ENCODE measurements at regions not wholly inside any gene's neighbourhood (a gene's known extent, or its start where the extent isn't known, plus 50 kb on each side); places are given as distances from the start of the nearest gene placed in this dataset.

GRCh38 chr18:24669502-24669901 lies 209.1 kb downstream of the HRH4 start:
- ChIA-PET POLR2A (no interaction called here), CTCF (interaction anchor here (0.8 to 1.4 kb wide), 3 partner anchors 72 to 155 kb away, joined by 3 to 5 read pairs (median 3); no protein-coding TSS in a partner anchor)
- Mint-ChIP-seq H3K27ac (no peak overlapping the region), H3K27me3 (ENCODE audit: low read depth) (no peaks in the 10 kb centered on the region), H3K36me3 (no peaks in the 10 kb centered on the region), H3K4me3 (no peak overlapping the region), H3K9me3 (peaks cover 3% of the 10 kb centered on the region; the same call in 1 of the 2 replicates), H3K4me1 (no peaks in the 10 kb centered on the region)
- DNase-seq (ENCODE audit: low spot score) (no peak), ATAC-seq (peak; percentile 57)
- TF ChIP-seq ZSCAN18 (CRISPR knock-in tag; IDR thresholded peaks at IDR 0.05) (no peak), ZMAT4 (CRISPR knock-in tag; IDR thresholded peaks at IDR 0.05) (no peak), EMX1 (CRISPR knock-in tag; IDR thresholded peaks at IDR 0.05) (no peak), FOXP1 (CRISPR knock-in tag; IDR thresholded peaks at IDR 0.05; ENCODE audit: borderline replicate concordance) (no peak), IRF1 (CRISPR knock-in tag; IDR thresholded peaks at IDR 0.05) (no peak), PRRX2 (CRISPR knock-in tag; IDR thresholded peaks at IDR 0.05) (no peak)

GRCh38 chr18:24672165-24672941 lies 211.9 kb downstream of the HRH4 start:
- TF ChIP-seq CREM (CRISPR knock-in tag; IDR thresholded peaks at IDR 0.05) (no peak), RELA (CRISPR knock-in tag; IDR thresholded peaks at IDR 0.05; ENCODE audit: borderline replicate concordance) (no peak), SMAD3 (CRISPR knock-in tag; IDR thresholded peaks at IDR 0.05; ENCODE audit: borderline replicate concordance) (no peak), ZBTB21 (CRISPR knock-in tag; IDR thresholded peaks at IDR 0.05; ENCODE audit: borderline replicate concordance) (no peak), NFYB (CRISPR knock-in tag; conservative IDR thresholded peaks at IDR 0.05; ENCODE audit: low read depth) (no peak), GABPB1 (CRISPR knock-in tag; IDR thresholded peaks at IDR 0.05) (no peak), AFF4 (CRISPR knock-in tag; IDR thresholded peaks at IDR 0.05; ENCODE audit: borderline replicate concordance) (no peak), ZNF512 (CRISPR knock-in tag; IDR thresholded peaks at IDR 0.05; ENCODE audit: borderline replicate concordance) (no peak), ZMAT4 (CRISPR knock-in tag; IDR thresholded peaks at IDR 0.05) (no peak), NFE2L1 (CRISPR knock-in tag; IDR thresholded peaks at IDR 0.05) (no peak), ZNF232 (CRISPR knock-in tag; IDR thresholded peaks at IDR 0.05) (no peak), OVOL2 (CRISPR knock-in tag; IDR thresholded peaks at IDR 0.05; ENCODE audit: borderline replicate concordance) (no peak), NR2C2 (CRISPR knock-in tag; IDR thresholded peaks at IDR 0.05) (no peak), PREB (CRISPR knock-in tag; IDR thresholded peaks at IDR 0.05; ENCODE audit: borderline replicate concordance) (no peak), SMAD4 (CRISPR knock-in tag; IDR thresholded peaks at IDR 0.05) (no peak)
- H3K27me3 Mint-ChIP-seq (ENCODE audit: low read depth): no peaks in the 10 kb centered on the region
- no peak overlapping the region for H3K27ac Mint-ChIP-seq
- H3K4me3 Mint-ChIP-seq: no peak overlapping the region
- H3K9me3 Mint-ChIP-seq: peaks cover 2% of the 10 kb centered on the region; the same call in 1 of the 2 replicates
- H3K4me1 Mint-ChIP-seq: no peaks in the 10 kb centered on the region
- no peaks in the 10 kb centered on the region for H3K36me3 Mint-ChIP-seq
- no peak for DNase-seq (ENCODE audit: low spot score)
- no peak for ATAC-seq
- ChIA-PET CTCF (interaction anchor here (0.6 to 2.9 kb wide), 8 partner anchors 10 to 164 kb away, joined by 3 to 11 read pairs (median 4); no protein-coding TSS in a partner anchor), POLR2A (no interaction called here)

All from WTC11 (cell line).